Neural cell (in vitro differentiated cells): ENCODE measurements at regions not wholly inside any gene's neighbourhood (a gene's known extent, or its start where the extent isn't known, plus 50 kb on each side); places are given as distances from the start of the nearest gene placed in this dataset.

Source experiments
- H2AFZ ChIP-seq: fragments of 200-600, 300-800 bp; sonication (generic), shearing (Covaris generic); 2 replicates; pipeline ENCODE4 v1.6.0; 2014; ENCODE audit warnings: low read depth, mild to moderate bottlenecking, antibody characterized with exemption, low read length, moderate library complexity
- H3F3A ChIP-seq: fragments of 200-600 bp; shearing (Covaris generic); 2 replicates; pipeline ENCODE4 v1.6.1; 2016; ENCODE audit warnings: mild to moderate bottlenecking, moderate library complexity, mixed read lengths, antibody characterized with exemption, low read length; ENCODE audit not compliant: insufficient read depth, poor library complexity, severe bottlenecking
- H3K27ac ChIP-seq: fragments of 200-600, 300-800 bp; sonication (generic), shearing (Covaris generic); 2 replicates; pipeline ENCODE4 v1.5.1; 2014; ENCODE audit warnings: mild to moderate bottlenecking, low read length, moderate library complexity
- H3K27me3 ChIP-seq: fragments of 300-800, 200-600 bp; sonication (generic), shearing (Covaris generic); 2 replicates; pipeline ENCODE4 v1.6.0; 2014; ENCODE audit warnings: mild to moderate bottlenecking, low read depth, low read length, moderate library complexity; ENCODE audit not compliant: insufficient read depth
- H3K36me3 ChIP-seq: fragments of 300-800, 200-600 bp; sonication (generic), shearing (Covaris generic); 2 replicates; pipeline ENCODE4 v1.5.1; 2014; ENCODE audit warnings: mild to moderate bottlenecking, antibody characterized with exemption, low read length, moderate library complexity; ENCODE audit not compliant: insufficient read depth
- H3K4me2 ChIP-seq: fragments of 300-800, 200-600 bp; sonication (generic), shearing (Covaris generic); 2 replicates; pipeline ENCODE4 v1.6.0; 2014; ENCODE audit warnings: mild to moderate bottlenecking, low read length
- H3K4me3 ChIP-seq: fragments of 300-800, 200-600 bp; sonication (generic), shearing (Covaris generic); 2 replicates; pipeline ENCODE4 v1.5.1; 2014; ENCODE audit warnings: mild to moderate bottlenecking, low read length, moderate library complexity
- H3K79me2 ChIP-seq: fragments of 200-600 bp; shearing (Covaris generic); replicated peaks from 2 replicates; pipeline ENCODE4 v1.6.0; 2014; ENCODE audit warnings: mild to moderate bottlenecking, low read length, moderate library complexity; ENCODE audit not compliant: insufficient read depth
- H3K9ac ChIP-seq: fragments of 300-800, 200-600 bp; sonication (generic), shearing (Covaris generic); 2 replicates; pipeline ENCODE4 v1.6.1; 2016; ENCODE audit warnings: mild to moderate bottlenecking, low read length, mixed read lengths
- H3K9me2 ChIP-seq: fragments of 200-600 bp; shearing (Covaris generic); 2 replicates; pipeline ENCODE4 v1.6.1; 2016; ENCODE audit warnings: mild to moderate bottlenecking, low read length, mixed read lengths; ENCODE audit not compliant: insufficient read depth
- H3K9me3 ChIP-seq: fragments of 200-600, 300-800 bp; sonication (generic), shearing (Covaris generic); 2 replicates; pipeline ENCODE4 v1.6.1; 2016; ENCODE audit warnings: mild to moderate bottlenecking, mixed run types, low read length, moderate library complexity, mixed read lengths
- H4K20me1 ChIP-seq: fragments of 200-600 bp; shearing (Covaris generic); 2 replicates; pipeline ENCODE4 v1.6.1; 2016; ENCODE audit warnings: mild to moderate bottlenecking, mixed run types; ENCODE audit not compliant: insufficient read depth
- CTCF ChIP-seq: fragments of 450-650 bp; IDR thresholded peaks from 2 replicates; pipeline ENCODE4 v1.5.1; 2014; ENCODE audit warnings: antibody characterized with exemption, mild to moderate bottlenecking, moderate library complexity; ENCODE audit not compliant: poor library complexity, severe bottlenecking
- EP300 ChIP-seq: fragments of 450-650 bp; conservative IDR thresholded peaks from 2 replicates; pipeline ENCODE4 v1.6.1; 2014; ENCODE audit warnings: antibody characterized with exemption, mild to moderate bottlenecking, moderate library complexity; ENCODE audit not compliant: poor library complexity, severe bottlenecking
- EZH2 ChIP-seq: fragments of 200-600, 300-800 bp; shearing (Covaris generic), sonication (generic); IDR thresholded peaks from 2 replicates; pipeline ENCODE4 v1.6.1; 2014; ENCODE audit warnings: antibody characterized with exemption, low read length, borderline replicate concordance, mild to moderate bottlenecking; ENCODE audit not compliant: insufficient read depth, poor library complexity, severe bottlenecking
- MXI1 ChIP-seq: fragments of 450-650 bp; conservative IDR thresholded peaks from 2 replicates; pipeline ENCODE4 v1.6.1; 2014; ENCODE audit warnings: antibody characterized with exemption, mild to moderate bottlenecking; ENCODE audit not compliant: poor library complexity, severe bottlenecking
- POLR2AphosphoS5 ChIP-seq: IDR thresholded peaks from 2 replicates; pipeline ENCODE4 v1.6.1; 2012
- RAD21 ChIP-seq: fragments of 450-650 bp; conservative IDR thresholded peaks from 2 replicates; pipeline ENCODE4 v1.6.1; 2014; ENCODE audit warnings: antibody characterized with exemption, mild to moderate bottlenecking, moderate library complexity
- REST ChIP-seq: IDR thresholded peaks from 2 replicates; pipeline ENCODE4 v1.6.1; 2012; ENCODE audit warnings: borderline replicate concordance
- SMC3 ChIP-seq: fragments of 450-650 bp; conservative IDR thresholded peaks from 2 replicates; pipeline ENCODE4 v1.6.1; 2014; ENCODE audit warnings: antibody characterized with exemption, mild to moderate bottlenecking, moderate library complexity; ENCODE audit not compliant: poor library complexity
- TAF1 ChIP-seq: IDR thresholded peaks from 2 replicates; pipeline ENCODE4 v1.6.1; 2012; ENCODE audit warnings: low read depth

GRCh38 chr11:95465887-95466286, 234.9 kb upstream of the SESN3 start:
- H3K4me2 ChIP-seq: no peak overlapping the region
- H3K9ac ChIP-seq: no peak overlapping the region
- no peaks in the 10 kb centered on the region for H3K79me2 ChIP-seq
- no peaks in the 10 kb centered on the region for H3F3A ChIP-seq
- no peaks in the 10 kb centered on the region for H4K20me1 ChIP-seq
- H2AFZ ChIP-seq: no peak overlapping the region
- TF ChIP-seq MXI1 (no peak), EZH2 (no peak), TAF1 (no peak), EP300 (no peak), CTCF (no peak), SMC3 (no peak)
- no peaks in the 10 kb centered on the region for H3K9me2 ChIP-seq
- H3K27me3 ChIP-seq: no peaks in the 10 kb centered on the region
- no peaks in the 10 kb centered on the region for H3K36me3 ChIP-seq
- no peak overlapping the region for H3K4me3 ChIP-seq
- no peaks in the 10 kb centered on the region for H3K9me3 ChIP-seq
- no peak overlapping the region for H3K27ac ChIP-seq

GRCh38 chr11:95461858-95462257, 230.9 kb upstream of the SESN3 start:
- Histone ChIP-seq H3K27ac (no peak overlapping the region), H3K4me3 (no peak overlapping the region), H3K9me2 (no peaks in the 10 kb centered on the region), H3K36me3 (no peaks in the 10 kb centered on the region), H3K4me2 (no peak overlapping the region), H4K20me1 (no peaks in the 10 kb centered on the region), H3K27me3 (no peaks in the 10 kb centered on the region), H3K9me3 (no peaks in the 10 kb centered on the region), H2AFZ (no peak overlapping the region), H3K79me2 (no peaks in the 10 kb centered on the region), H3K9ac (no peak overlapping the region), H3F3A (no peaks in the 10 kb centered on the region)
- TF ChIP-seq REST (no peak), TAF1 (no peak), SMC3 (no peak), CTCF (no peak), RAD21 (no peak), EZH2 (no peak), POLR2AphosphoS5 (no peak), MXI1 (no peak), EP300 (no peak)
